Right lung (tissue), 2 donors: ENCODE measurements at regions not wholly inside any gene's neighbourhood (a gene's known extent, or its start where the extent isn't known, plus 50 kb on each side); places are given as distances from the start of the nearest gene placed in this dataset.
"Not testable (repeated sequence)": the region's sequence is repeated elsewhere in the genome, so short reads cannot be mapped to it uniquely, and the experiment has no call there.

Experiments
- DNase-seq, 2 donors: peaks; one replicate each; pipeline ENCODE4 v3.0.0-alpha.2; 2013

DNA sequence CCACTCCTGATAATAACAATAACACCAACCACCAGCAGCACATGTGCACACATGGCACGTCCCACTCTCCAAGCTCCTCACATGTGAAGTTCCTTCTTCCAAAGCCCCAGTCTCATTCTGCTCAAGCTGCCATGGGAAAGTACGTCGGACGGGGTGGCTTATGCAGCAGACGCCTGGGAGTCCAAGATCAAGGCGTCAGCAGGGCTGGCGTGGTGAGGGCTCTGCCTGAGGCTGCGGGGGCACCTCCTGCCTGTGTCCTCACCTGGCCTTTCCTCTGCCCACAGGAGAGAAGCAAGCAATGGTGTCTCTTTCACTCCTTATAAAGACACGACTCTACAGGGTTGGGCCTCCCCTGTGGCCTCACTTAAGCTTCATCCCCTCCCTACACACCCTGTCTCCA lies 68.8 kb upstream of the INSIG1 start:
- DNase-seq = no peak

- DNase-seq = no peak
Measured at GRCh38 chr7:155229548-155230168, 68.0 kb upstream of the INSIG1 start.

DNA sequence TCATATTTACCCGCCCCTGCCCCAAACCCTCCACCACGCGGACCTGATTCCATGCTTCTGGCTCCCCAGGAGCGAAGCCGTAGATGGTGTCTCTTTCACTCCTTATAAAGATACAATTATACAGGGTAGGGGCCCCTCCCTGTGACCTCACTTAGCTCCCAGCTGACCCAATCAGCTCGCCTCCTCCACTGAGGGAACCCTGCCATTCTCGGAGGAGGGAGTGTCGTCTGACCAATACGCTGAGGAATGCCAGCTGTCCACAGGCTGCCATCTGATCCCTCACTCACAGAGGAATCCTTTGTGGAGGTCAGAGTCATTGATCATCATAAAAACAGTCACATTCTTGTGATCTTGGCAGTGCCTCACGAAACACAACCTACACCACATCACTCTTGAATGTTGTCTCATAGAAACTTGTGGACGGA lies 67.5 kb upstream of the INSIG1 start:
- DNase-seq = peak in 1 of 2 donors; percentile 7

DNA sequence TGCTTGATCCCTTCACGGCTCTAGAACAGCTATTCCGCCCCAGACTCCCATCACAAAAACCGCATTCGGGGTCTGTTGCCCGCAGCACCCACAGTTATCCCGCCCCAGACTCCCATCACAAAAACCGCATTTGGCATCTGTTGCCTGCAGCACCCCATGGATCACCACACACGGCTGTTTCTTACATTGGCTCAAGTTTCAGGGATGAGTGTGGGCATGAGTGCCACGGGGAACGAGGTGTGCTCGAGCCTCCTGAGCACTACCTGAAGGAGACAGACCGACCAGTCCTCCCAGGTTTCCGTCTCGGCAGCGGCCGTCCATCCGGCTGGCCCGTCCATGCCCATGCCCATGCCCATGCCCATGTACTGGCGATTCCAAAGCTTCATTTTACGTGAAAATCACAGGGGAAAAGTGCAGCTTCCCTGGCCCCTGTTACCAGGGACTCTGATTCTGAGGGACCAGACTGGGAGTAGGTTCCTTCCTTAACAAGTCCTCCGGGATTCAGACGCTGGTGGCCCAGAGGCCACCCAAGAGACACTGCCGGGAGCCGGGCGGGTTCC lies 66.4 kb upstream of the INSIG1 start:
- DNase-seq = no peak

DNA sequence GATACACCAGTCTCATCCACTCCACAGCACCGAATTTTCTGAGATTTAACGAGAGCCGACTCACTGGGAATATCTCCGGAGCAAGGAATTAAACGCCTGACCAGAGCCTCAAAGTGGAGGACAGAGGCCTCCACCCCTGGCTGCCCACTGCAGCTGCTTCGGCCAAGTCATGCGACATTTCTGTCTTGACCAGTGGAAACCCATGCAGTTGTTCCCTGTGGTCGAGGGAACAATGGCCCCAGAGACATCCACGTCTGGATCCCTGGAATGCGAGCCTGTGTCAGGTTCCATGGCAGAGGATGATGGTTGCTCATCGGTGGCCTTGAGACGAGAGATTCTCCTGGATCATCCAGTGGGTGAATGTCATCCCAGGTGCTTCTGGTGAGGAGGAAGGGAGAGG lies 65.7 kb upstream of the INSIG1 start:
- no peak for DNase-seq

DNA sequence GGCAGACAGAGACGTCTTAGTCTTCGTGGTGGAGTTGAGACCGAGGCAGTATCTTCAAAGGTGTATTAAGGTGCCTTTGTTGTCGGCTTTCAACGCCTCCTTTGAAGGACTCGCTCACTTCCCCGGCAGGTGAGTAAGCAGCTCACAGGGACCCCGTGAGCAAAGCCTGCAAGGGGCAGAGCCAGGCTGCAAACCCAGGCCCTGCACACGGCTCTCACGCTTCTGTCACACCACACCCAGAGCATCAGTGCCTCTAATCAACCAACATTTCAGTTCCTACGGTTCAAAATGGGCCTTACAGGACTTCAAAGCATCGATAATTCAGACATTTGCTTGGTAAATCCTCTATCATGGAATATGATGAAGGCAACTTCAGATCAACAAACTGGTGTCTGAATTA lies 64.8 kb upstream of the INSIG1 start:
- DNase-seq = no peak

GRCh38 chr7:155233311-155234157 lies 64.1 kb upstream of the INSIG1 start:
- DNase-seq = peak in 1 of 2 donors; percentile 17

DNA sequence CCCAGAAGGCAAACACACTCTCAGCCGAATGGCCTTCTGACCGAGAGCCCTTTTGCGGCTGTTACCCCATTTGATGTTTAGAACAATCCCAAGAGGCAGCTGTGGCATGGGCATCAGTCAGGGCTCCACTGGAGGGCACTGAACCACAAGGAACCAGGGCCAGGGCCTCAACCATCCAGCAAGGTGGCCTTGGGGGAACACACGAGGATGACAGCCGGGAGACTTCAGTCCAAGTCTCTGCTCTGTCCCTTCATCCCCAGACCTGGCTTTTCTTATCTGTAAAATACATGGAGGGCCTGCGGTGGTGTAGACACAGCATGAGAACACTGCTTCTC lies 63.6 kb upstream of the INSIG1 start:
- DNase-seq = no peak

DNA sequence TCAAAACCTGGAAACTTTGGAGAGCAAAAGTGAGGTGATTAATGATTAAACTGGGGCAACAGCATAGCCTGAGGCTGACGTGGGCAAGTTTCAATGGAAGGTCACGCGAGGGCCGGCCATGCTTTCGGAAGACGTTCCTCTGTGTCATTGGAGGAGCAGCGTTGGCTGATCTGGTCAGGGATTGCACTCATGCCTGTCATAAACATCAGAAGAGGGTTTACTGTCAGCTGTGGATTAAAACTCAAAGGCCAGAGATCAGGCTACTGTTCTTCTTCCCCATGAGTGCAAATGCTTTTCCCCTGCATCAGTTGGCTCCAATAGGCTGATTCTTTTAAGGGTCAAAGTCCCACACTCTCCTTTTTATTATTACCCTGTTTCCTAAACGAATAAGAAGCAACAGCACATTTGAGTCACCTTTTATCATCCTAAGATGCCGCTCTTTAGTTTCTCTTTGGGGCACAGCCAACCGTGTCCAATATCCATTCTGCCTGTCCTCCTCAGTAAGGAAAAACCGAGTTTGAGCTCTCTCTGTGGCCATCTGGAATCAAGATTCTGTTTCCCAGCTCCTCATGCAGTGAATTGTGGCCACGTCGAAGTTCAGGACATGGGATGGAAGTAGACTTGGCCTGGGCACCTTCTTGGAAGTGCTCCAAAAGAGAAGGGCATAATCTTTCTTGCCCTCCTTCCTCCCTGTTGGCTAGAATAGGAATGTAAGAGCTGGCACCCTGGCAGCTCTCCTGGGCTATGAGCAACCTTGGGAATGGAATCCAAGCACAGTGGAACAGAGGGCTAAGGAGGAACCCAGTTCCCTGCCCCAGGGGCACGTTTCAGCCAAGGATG lies 62.5 kb upstream of the INSIG1 start:
- DNase-seq = no peak

GRCh38 chr7:155236386-155236785 lies 61.3 kb upstream of the INSIG1 start:
- DNase-seq = no peak

DNA sequence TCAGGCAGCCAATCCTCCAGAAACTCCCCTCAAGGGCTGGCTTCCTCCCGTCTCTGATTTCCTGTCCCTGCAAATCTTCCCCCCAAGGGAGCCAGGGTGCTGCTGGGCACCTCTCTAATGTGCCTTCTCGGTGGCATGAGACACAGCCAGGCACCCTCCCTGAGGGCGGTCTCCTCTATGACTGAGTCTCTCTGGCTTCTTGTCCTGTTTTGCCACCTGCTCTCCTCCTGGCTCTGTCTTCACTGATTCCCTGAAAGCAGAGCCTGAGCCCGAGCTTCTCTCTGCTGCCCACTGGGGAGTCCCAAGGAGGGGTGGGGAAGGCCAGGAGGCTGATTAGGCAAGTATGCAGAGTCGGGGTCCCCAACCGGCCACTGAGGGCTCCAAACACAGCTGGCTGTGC lies 60.4 kb upstream of the INSIG1 start:
- DNase-seq = no peak

GRCh38 chr7:155237730-155238129 lies 59.9 kb upstream of the INSIG1 start:
- no peak for DNase-seq

GRCh38 chr7:155239431-155240087 lies 58.1 kb upstream of the INSIG1 start:
- not testable (repeated sequence) for DNase-seq

DNA sequence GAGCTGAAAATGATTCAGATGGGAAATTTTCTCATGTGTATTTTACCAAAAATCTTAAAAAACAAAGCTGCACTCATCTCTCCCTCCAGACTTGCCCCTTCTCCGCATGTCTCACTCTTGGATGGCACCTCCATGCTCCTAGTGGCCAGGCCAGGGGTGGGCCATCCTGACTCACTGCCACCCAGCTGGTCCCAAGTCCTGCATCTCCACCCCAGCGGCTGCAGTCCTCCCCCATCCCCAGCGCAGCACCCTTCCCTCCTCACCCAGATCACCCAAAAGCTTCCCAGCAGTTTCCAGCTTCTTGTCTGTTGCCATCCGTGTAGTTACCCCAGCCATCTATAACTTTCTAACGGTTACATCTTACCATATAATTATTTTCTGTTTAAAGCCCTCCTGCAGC lies 53.0 kb upstream of the INSIG1 start:
- DNase-seq = no peak

DNA sequence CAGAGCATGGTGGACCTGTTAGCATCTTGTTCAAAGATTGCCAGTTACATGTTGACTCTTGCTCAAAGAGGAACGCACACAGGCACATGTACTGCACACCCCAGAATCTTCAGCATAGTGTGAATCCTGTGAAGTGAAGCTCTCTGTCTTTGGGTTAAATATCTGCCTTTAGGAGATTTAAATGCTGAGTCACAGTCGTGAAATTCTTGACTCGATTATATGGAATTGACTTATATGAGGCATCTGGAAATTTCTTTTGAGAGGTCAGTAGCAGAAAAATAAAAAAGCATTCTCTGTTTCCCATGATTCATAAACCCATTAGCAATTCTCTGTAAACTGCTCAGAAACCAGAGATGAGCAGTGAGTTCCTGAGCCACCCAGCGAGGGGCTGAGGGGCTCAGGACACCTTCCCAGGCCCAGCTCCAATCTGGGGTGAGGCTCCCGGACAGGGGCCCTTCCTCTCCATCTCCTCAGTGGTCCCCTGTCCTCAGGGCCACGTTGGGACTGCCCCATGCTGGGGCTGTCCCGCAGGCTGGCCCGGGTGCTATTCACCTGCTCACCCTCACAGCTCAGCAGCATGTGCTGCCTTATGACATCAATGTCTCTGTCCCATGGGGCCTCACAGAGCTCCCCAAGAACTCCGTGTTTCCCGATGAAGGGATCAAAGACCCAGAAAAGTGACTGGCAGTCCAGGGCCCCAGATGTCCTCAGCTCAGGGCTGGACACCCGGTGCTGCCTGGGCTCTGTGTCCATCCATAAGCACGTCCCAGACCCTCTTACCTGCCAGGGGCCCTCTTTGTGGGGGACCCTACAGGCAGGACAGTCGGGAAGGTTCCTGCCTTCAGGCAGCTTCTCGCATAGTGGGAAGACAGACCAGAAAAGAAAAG lies 50.0 kb upstream of the INSIG1 start:
- DNase-seq = no peak
